Prostate gland (tissue), 2 donors: ENCODE measurements at regions not wholly inside any gene's neighbourhood (a gene's known extent, or its start where the extent isn't known, plus 50 kb on each side); places are given as distances from the start of the nearest gene placed in this dataset.

ENCODE experiments used
- DNase-seq: peaks from one replicate; pipeline ENCODE4 v3.0.0-alpha.2; 2019; ENCODE audit warnings: low spot score
- H3K27ac ChIP-seq, 2 donors: fragments of 200-600 bp; sonication (generic); 2 replicates each; pipeline ENCODE4 v1.5.1; 2017 to 2019
- H3K27me3 ChIP-seq: fragments of 200-600 bp; sonication (generic); replicated peaks from 2 replicates; pipeline ENCODE4 v1.5.1; 2019; ENCODE audit not compliant: insufficient read depth
- H3K36me3 ChIP-seq, 2 donors: fragments of 200-600 bp; sonication (generic); 1 replicate in 1 of 2; 2 replicates in 1 of 2; pipeline versions ENCODE4 v1.5.1 to v1.8.1; 2017 to 2019
- H3K4me1 ChIP-seq: fragments of 200-600 bp; sonication (generic); replicated peaks from 2 replicates; pipeline ENCODE4 v1.5.1; 2019
- H3K4me3 ChIP-seq, 2 donors: fragments of 200-600 bp; sonication (generic); 2 replicates each; pipeline ENCODE4 v1.5.1; 2017 to 2019
- H3K9me3 ChIP-seq: fragments of 200-600 bp; sonication (generic); 2 replicates; pipeline ENCODE4 v1.5.1; 2017
- POLR2A ChIP-seq: fragments of 450-650 bp; IDR thresholded peaks from one replicate; pipeline ENCODE4 v1.6.1; 2016; ENCODE audit warnings: antibody characterized with exemption, mild to moderate bottlenecking
- POLR2AphosphoS5 ChIP-seq: sonication (generic); formaldehyde crosslinking; IDR thresholded peaks from one replicate; pipeline ENCODE4 v1.6.1; 2017; ENCODE audit warnings: antibody characterized with exemption
- WGBS: methylation state at CpG from one replicate; pipeline ENCODE4 v1.1.5; 2018; 5-methylcytosine and 5-hydroxymethylcytosine counted together
- intact Hi-C: fragments of 100-400 bp; cut with DNase I; formaldehyde crosslinking; loops from one replicate; pipeline ENCODE4 v1.14.2; 2022
- TF ChIP-seq, protein P1 (sequence below), 4 experiments: fragments of 200-600 bp in 2 of 4; fragments of 450-650 bp in 2 of 4; sonication (generic) in 2 of 4; IDR thresholded peaks; 1 replicate in 3 of 4; 2 replicates in 1 of 4; pipeline ENCODE4 v1.5.1; 2016 to 2019; ENCODE audit warnings: antibody characterized with exemption in 4 of 4, mild to moderate bottlenecking in 2 of 4, moderate library complexity in 2 of 4

DNA sequence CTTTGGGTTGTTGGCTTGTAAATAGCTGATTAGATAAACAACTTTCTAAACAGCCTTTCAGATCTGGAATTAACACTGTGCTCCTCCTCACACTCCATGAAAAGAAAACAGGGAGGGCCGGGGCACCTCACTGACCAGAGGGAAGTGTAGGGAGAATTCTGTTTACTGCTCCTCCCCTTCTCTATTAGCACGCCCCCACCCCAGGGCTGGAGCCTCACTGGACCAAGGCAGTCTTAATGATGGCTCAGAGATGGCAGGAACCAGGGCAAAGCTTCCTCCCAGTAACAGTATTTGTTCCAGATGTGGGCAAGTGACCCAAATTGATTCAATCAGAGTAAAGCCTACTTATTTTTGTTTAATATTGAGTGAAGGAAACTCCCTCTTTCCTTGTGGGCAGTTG, 256.6 kb downstream of the MSX2 start:
- Histone ChIP-seq H3K4me1 (no peaks in the 10 kb centered on the region), H3K36me3 (no peaks in the 10 kb centered on the region), H3K9me3 (no peaks in the 10 kb centered on the region), H3K27ac (no peak overlapping the region), H3K27me3 (no peaks in the 10 kb centered on the region), H3K4me3 (no peak overlapping the region)
- DNase-seq, result no peak
- TF ChIP-seq POLR2AphosphoS5 (no peak), POLR2A (no peak)
- TF ChIP-seq, protein P1, sequence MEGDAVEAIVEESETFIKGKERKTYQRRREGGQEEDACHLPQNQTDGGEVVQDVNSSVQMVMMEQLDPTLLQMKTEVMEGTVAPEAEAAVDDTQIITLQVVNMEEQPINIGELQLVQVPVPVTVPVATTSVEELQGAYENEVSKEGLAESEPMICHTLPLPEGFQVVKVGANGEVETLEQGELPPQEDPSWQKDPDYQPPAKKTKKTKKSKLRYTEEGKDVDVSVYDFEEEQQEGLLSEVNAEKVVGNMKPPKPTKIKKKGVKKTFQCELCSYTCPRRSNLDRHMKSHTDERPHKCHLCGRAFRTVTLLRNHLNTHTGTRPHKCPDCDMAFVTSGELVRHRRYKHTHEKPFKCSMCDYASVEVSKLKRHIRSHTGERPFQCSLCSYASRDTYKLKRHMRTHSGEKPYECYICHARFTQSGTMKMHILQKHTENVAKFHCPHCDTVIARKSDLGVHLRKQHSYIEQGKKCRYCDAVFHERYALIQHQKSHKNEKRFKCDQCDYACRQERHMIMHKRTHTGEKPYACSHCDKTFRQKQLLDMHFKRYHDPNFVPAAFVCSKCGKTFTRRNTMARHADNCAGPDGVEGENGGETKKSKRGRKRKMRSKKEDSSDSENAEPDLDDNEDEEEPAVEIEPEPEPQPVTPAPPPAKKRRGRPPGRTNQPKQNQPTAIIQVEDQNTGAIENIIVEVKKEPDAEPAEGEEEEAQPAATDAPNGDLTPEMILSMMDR (IDR thresholded peaks at IDR 0.05), result no peak
- intact Hi-C loops, result no loop called here
- WGBS, result 61% methylated on average over 2 of the region's 2 CpGs

DNA sequence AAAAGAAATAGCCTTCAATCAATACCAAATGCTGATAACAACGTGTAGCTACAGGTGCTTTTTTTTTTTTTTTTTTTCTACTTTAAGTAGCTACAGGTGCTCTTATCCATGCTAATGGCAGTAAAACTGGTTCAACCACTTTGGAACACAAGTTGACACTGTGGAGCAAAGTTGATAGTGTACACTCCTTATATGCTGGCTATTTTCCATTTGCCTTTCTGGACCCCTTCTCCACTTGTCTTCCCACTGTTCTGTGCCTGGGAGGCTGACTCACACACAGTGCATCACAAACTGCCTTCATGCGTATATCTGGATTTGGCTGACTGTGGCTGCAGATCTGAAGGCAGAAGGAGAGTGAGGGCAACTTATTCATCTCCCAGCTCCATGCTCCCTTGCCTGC, 247.9 kb downstream of the MSX2 start:
- no peaks in the 10 kb centered on the region for H3K27me3 ChIP-seq
- no peak for TF ChIP-seq POLR2AphosphoS5
- TF ChIP-seq POLR2A, result no peak
- TF ChIP-seq, protein P1 (IDR thresholded peaks at IDR 0.05), result no peak
- no peaks in the 10 kb centered on the region for H3K36me3 ChIP-seq
- intact Hi-C loops, result no loop called here
- no peaks in the 10 kb centered on the region for H3K9me3 ChIP-seq
- no peaks in the 10 kb centered on the region for H3K4me1 ChIP-seq
- no peak for DNase-seq
- H3K4me3 ChIP-seq, result no peak overlapping the region
- H3K27ac ChIP-seq, result no peak overlapping the region
- 50% methylated on average over 2 of the region's 2 CpGs for WGBS

DNA sequence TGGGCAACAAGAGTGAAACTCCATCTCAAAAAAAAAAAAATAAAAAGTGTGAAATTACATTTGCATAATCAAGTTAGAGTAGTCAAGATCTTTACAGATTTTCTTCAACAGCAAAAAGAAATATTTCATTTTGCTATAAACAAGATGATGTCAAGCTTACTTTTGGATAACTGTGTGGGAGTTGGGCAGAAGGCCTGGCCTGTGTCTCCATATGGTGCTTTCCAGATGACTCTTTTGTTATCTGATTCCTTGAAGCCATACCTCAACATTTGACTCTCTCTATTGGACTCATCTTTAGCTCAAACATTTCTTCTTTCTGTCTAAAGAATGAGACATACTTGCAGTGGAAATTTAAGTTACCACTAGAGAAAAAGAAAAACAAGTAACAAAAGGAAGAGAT, 246.8 kb downstream of the MSX2 start:
- no peak for TF ChIP-seq POLR2A
- TF ChIP-seq, protein P1 (IDR thresholded peaks at IDR 0.05), result no peak
- no peak for TF ChIP-seq POLR2AphosphoS5
- Histone ChIP-seq H3K4me1 (no peaks in the 10 kb centered on the region), H3K27ac (no peak overlapping the region), H3K4me3 (no peak overlapping the region), H3K9me3 (no peaks in the 10 kb centered on the region), H3K36me3 (no peaks in the 10 kb centered on the region), H3K27me3 (no peaks in the 10 kb centered on the region)
- intact Hi-C loops, result no loop called here
- DNase-seq, result no peak

DNA sequence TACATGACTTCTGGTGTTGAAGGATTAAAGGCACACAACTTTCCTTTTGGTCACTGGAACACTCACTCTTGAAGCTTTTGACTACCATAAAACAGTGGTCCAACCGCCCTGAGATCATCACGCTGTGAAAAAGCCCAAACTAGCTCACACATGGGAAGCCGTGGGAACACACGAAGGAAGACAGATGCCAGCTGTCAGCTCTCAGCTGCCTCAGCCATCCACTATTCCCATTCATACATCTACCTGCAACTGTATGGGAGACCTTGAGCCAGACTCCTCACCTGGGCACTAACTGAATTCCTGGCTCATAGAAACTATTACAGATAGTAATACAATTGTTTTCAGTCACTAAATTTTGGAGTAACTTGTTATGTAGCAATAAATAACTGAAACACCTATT, 246.1 kb downstream of the MSX2 start:
- 72% methylated on average over 4 of the region's 4 CpGs for WGBS

DNA sequence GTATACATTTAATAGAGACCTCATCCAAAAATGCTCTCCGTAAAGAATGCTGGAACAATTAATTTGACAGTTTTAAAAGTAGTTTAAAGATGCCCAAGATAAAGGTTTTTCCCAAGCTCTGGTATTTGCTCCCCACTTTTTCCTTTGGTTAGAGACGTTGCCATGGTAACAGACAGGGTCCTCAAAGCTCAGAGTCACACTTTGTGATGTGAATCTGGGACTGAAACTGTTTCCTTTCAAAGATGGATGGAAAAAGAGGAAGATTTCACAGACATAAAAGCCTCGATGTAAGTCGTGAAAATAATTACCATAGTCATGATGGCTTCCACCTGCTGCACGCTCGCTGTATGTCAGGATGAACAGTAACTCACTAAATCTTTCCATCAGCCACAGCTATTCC, 229.5 kb downstream of the MSX2 start:
- WGBS, result 25% methylated on average over 6 of the region's 6 CpGs
- Histone ChIP-seq H3K9me3 (no peaks in the 10 kb centered on the region), H3K4me3 (no peak overlapping the region), H3K36me3 (no peaks in the 10 kb centered on the region), H3K4me1 (no peaks in the 10 kb centered on the region), H3K27me3 (no peaks in the 10 kb centered on the region), H3K27ac (no peak overlapping the region)
- TF ChIP-seq, protein P1 (IDR thresholded peaks at IDR 0.05), result no peak
- no peak for TF ChIP-seq POLR2A
- no peak for TF ChIP-seq POLR2AphosphoS5
- no peak for DNase-seq
- intact Hi-C loops, result loop anchor here (2.0 kb wide), 1 partner anchor 491 kb away; the partner anchor contains the start of gene DRD1

More for the DNA sequence above, 246.1 kb downstream of the MSX2 start:
- H3K27me3 ChIP-seq, result no peaks in the 10 kb centered on the region
- no peak overlapping the region for H3K27ac ChIP-seq
- intact Hi-C loops, result no loop called here
- H3K36me3 ChIP-seq, result no peaks in the 10 kb centered on the region
- H3K9me3 ChIP-seq, result no peaks in the 10 kb centered on the region
- no peak for DNase-seq
- no peaks in the 10 kb centered on the region for H3K4me1 ChIP-seq
- no peak overlapping the region for H3K4me3 ChIP-seq
- TF ChIP-seq POLR2A (no peak), POLR2AphosphoS5 (no peak)
- TF ChIP-seq, protein P1 (IDR thresholded peaks at IDR 0.05), result no peak
